Hindlimb muscle (tissue), 1 donor: ENCODE measurements at regions not wholly inside any gene's neighbourhood (a gene's known extent, or its start where the extent isn't known, plus 50 kb on each side); places are given as distances from the start of the nearest gene placed in this dataset.
"Not testable (repeated sequence)": the region's sequence is repeated elsewhere in the genome, so short reads cannot be mapped to it uniquely, and the experiment has no call there.

Source experiments
- DNase-seq: peaks from one replicate; pipeline ENCODE4 v3.0.0-alpha.2; 2013

DNA sequence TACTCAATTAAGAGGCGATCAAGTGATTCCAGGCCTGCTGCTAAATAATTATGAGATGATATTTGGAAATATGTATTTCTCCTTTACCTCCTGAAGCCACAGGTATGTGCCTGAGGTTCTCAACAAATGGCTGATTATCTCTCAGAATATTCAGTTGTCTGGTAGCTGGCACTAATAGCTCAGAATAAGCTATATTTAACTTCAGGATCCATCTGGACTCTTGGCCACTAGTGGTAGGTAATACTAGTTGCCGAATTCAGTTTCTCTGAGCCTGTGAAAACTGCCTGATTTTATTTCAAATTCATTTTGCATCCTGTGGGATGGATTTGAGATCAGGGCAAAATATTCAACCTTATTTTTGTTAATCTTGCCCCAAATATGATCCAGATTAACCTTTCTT is 499.0 kb downstream of the DIPK2A start:
- DNase-seq = no peak

DNA sequence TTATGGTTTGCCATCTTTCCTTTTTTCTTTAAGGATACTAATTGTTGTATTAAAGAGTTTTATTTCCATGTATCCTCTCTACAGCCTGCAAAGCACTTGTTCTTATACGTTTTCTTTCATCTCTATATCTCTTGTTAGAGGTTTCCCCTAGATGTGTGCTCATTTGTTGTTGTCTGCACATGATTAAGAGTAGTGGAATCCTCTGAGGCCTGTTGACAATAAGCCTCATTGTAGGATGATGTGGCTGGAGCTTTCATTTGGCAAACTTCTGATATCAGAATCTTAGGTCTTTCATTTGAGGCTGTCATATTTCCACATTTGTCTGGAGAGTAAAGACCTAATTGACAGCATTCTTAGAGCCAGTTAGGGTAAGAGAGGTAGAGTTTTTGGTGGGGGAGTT is 506.0 kb downstream of the DIPK2A start:
- DNase-seq = no peak

DNA sequence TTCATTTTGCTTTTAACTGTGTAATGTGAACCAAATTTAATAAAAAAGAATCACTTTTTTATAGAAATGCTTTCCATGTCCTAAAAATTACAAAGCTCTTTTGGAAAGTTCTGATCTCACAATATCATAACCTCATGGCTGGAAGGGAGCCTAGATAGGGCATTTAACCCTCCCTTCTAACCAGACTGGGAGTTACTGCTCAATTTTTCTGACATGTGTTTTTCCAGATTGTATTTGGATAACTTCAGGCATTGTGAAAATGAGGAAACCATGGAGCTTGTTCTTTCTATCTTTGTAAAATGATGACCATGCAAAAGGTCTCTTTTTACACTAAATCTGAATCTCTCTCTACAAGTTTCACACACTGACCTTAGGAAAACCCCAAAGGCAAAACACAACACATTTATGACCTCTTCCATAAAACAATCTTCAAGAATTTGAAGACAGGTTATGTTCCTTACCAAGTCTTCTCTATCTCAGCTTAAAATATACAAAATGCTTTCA is 508.8 kb downstream of the DIPK2A start:
- no peak for DNase-seq

DNA sequence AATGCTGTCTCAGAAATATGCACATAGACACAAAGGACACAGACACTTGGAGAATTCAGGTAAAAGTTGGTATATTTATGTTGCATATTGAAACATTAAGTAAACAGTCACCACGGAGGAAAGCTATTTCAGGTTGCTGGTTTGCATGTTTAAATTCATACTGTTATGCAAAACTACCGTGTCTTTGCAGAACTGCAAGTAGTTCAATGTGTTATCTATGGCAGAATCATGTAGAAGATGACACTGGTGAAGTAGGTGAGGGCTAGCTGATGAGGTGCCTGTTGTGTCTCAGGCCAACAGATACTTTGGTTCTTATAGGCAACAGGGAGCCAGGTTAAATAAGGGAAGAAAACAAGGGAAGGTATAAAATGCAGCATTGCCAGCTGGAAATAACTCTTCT is 511.3 kb downstream of the DIPK2A start:
- no peak for DNase-seq

DNA sequence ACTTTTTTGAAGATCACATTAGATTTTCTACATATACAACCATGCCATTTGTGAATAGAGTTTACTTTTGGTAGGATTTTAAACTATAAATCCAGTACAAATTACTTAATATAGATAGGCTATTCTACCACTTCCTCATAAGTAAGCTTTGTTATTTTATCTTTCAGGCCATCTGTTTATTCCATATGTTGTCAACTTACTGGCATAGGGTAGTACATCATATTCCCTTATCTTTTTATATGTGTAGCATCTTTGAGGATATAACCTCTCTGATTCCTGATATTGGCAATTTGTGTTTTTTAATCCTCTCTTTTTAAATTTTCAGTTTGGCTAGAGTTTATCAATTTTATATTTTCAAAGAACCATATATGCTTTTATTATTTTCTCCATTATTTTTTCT is 515.4 kb downstream of the DIPK2A start:
- no peak for DNase-seq

DNA sequence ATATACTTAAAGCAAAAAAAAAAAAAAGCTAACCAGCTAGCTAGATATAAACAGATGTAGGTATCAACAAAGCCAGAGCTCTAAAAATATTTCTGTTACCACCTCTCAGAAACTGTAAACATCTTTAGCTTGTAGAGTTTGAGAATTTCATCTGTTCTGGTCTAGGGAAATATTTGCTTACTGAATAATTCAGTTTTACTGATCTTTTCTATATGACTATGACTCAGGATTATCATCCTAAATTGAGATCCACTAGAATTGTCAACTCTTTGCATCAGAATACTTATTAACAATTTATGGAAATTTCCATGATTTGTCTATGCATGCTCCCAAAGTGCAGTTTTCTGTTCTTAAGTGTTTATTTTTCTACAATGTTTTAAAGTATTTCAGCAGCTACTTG is 517.3 kb downstream of the DIPK2A start:
- DNase-seq = no peak

DNA sequence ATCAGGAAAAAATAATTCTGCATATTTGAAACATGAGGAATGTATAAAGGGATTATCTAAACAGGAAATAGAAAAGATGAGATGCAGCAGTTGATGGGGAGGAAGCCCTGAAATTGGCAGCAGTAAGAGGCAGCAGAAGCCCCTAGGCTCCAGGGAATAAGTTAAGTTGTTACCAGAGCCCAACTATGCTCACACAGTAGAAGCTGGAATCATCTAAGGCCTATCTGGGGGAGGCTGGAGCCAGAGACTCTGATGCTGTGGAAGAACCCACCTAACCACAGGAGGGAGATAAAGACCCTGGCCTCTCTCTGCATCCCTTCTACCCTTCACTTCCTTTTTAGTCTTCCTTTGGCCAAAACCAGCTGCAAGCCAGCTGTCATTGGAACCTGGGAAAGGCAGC is 519.7 kb downstream of the DIPK2A start:
- no peak for DNase-seq

DNA sequence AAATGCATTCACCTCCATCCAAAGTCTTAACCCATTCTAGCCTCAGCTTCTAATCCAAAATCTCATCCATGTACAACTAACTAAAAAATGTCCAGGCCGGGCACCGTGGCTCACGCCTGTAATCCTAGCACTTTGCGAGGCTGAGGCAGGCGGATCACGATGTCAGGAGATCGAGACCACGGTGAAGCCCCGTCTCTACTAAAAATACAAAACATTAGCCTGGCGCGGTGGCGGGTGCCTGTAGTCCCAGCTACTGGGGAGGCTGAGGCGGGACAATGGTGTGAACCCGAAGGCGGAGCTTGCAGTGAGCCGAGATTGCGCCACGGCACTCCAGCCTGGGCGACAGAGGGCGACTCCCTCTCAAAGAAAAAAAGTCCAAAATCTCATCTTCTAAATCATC is 523.0 kb downstream of the DIPK2A start:
- not testable (repeated sequence) for DNase-seq

DNA sequence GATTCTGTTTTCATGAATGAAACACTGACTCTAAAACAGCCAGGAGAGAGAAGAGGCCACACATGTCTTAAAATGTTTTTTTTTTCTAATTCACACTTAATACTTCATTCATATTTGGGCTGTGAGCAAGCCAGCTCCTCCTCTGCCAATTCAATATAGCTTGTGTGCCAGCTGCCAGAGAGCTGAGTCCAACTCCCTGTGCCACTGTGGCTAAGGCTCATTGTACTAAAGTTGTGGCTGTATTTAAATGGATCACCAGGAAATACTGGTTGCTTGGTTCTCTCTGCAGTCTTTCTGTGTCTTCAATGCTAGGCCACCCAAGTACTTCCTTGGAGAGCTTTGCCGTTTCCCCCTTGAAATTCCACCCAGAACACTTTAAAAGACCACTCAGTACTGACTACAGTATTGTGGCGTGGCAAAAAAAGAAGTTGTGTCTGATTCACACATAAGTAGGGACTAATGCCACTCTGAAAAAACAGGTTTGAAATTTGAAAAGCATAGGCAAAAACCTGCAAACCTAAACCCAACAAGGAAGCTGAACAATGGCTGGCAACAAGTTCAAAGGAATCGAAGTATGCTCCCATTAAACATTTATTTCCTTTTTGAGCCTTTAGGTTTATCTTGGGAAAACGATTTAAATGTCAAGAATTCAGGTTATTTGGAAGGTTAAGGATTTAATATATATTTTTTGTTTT is 524.7 kb downstream of the DIPK2A start:
- no peak for DNase-seq

DNA sequence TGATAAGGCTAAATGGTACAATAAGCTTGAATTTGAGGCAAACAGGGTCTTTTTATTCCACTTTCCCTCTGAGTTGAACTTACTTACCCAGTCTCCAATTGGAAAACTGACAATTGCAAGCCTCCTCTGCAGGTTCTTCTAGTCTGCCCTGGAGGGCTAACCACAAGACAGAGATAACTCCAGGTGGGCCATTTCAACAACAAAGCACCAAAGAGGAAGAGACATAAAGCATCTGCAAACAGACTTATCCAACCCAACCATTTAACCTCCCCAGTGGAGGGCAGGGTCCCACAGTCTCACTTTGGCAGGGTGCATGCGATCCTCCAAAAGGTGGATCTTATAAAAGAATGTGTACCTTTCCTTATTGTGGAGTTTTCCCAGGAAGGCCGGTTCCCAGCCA is 525.8 kb downstream of the DIPK2A start:
- no peak for DNase-seq

DNA sequence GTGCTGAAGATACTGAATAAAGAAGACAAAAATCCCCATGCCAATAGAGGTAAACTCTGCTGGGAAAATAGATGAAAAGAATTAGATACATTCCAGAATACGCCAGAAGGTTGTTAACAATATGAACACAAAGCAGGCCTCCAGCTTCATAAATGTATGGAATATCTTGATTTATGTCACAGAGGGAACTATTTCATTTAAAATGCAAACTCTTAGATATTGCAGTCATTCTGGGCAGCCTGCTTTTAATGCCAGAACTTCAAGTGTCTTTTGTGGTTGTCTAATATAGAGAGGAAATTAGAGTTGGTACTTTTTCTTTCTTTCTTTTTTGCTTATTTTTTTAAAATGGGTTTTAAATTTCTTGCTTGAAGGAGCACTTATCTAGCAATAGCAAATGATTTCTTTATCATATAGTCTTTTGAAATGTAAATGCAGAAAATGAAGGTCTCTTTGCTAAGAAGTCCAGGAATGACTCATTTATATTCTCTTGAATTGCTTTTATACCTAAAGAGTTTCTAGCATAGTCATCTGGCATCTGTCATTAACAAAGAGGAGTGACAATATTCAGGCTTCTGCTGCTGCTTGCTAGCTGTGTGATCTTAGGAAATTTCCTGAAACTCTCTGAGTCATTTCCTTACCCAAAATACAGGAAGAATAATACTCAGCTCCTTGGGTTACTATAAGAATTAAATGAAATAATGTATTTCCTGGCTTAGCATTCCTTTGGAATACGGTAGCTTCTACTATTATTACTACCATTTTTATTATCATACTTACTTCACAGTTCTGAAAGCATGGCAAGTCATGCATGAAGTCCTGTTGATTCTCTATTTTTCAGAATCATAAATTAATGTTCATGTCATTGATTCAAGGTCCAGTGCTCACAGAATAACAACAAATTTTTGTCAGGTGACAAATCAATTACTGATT is 527.6 kb downstream of the DIPK2A start:
- no peak for DNase-seq

DNA sequence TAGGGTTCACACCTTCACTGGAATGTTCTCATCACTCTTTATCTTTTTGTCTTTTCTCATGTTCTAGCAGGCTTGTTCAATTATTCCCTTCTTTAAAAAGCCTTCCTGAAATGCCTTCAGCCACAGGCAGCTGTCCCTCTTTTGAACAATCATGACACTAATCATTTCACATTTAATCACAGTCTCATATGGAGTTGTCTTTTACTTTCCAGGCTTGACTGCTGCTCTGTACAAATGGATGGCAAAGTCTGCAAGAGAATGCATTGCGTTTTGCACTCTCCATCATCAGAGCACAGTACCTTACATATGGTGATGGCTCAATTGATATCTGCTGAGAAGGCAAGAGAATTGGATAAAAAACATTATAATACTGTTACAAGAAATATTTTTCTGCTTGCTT is 529.8 kb downstream of the DIPK2A start:
- DNase-seq = no peak

DNA sequence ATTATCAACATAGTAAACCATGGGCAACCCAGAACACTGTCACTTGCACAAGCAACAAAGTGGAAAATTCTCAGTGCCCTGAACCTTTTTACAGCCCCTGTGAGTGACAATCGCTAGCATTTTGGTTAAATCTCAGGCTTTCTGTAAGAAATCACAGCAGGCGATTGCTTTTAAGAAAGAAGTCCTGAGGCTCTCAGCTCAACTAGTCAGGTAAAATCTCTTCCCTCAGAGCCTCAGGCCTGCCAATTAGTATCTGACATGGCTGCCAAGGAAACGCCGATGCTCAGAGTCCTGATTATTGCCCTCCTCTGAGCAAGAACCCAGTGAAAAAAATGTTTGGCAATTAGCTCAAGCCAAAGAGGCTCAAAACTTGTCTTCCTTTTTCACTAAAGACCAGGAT is 530.8 kb downstream of the DIPK2A start:
- DNase-seq = no peak

DNA sequence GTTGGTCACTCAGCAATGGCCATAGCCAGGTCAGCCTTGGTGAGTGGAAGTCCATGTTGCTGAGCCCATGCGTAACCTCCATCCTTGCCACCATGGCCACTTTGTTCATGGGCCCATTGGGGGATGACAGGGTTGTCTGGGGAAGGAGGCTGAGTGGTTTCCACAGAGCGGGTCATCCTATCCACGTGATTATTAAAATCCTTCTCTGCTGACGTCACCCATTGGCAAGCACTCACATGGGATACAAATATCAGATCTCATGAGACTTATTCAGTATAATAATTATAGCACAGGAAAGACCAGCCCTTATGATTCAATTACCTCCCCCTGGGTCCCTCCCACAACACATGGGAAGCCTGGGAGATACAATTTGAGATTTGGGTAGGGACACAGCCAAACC is 534.8 kb downstream of the DIPK2A start:
- DNase-seq = not testable (repeated sequence)

DNA sequence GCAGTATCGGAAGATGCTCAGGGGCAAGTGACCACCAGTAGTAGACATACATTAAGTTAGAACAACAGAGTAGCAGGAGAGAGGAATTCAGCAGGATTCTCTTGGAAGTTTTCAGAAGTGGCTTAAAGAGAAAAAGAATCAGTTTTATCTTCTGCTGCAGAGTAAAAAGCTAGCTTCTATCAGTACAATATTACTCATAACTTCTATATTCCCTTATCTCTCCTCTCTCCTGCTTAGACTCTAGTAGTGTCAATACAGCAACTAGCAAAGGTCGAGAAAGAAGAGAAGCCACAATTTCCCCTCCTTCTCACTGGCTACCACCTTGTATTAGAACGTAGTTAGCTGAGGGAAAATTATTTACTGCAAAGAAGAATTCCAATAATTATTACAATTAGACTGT is 539.7 kb downstream of the DIPK2A start:
- DNase-seq = no peak

DNA sequence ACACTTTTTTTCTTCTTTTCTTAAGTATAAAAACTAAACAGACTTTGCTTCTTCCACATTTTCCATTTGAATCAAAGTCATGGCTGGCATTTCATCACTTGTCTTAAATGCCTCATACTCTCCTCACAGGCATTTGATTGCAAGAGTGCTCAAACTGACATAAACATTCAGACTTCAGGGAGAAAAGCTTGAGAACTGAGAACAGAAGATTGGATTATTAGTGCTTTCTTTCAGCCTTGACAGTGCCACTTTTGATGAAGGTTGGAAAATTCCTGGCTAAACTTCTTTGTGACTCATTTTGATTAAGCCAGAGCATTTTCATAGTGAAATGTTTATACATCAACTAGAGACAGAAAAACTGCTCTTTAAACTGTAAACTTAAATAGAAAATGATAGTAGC is 544.4 kb downstream of the DIPK2A start:
- no peak for DNase-seq

DNA sequence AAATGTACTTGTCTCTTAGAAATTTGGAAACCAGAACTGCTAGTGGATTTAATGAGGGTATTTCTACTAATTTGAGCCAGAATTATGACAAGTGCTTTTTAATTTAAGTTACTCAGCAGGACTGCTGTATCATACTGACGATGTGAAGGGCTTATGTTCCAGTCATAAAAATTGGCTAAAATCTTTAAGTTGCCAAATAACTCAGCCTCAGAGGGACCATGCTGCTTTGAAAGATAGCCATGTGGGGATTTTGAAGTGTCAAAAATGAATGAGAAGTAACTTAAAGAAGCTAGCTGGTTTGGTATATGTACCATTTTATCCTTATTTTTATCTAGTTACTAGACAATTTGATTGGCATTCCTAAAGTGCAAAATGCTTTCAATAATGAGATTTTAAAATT is 545.0 kb downstream of the DIPK2A start:
- no peak for DNase-seq

DNA sequence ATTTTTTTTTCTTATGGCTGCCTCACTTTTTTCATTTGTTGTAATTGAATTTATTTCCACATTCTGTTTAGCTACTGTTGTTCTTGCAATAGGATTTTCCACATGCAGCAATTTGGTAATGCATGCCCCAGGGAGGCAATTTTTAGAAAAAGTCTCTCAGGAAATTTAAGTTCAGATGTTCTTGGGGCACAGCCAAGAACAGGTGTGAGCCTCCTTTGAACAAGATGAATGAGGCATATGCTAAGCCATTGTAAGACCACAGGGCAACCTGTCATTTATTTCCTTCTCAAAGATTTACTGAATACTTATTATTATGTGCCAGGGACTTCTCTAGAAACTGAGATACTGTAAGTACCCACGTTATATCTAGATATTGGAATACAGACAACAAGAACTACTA is 549.5 kb downstream of the DIPK2A start:
- no peak for DNase-seq

DNA sequence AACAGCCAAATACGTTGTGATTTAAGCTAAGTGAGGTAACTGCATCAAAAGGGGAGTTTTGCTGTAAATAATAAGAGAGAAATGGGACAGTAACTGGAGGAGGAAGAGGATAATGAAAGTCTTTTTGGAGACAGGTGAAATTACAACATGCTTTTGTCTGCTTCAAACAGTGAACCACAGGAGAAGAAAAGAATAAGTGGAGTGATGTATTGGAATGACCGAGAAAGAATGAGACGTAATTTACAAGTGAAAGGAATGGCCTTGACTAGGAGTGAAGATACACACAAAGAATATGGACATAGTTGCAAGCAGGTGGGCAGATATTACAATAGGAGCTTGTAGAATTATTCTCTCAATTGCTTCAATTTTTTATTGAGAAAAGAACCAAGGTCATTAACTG is 550.8 kb downstream of the DIPK2A start:
- DNase-seq = no peak

DNA sequence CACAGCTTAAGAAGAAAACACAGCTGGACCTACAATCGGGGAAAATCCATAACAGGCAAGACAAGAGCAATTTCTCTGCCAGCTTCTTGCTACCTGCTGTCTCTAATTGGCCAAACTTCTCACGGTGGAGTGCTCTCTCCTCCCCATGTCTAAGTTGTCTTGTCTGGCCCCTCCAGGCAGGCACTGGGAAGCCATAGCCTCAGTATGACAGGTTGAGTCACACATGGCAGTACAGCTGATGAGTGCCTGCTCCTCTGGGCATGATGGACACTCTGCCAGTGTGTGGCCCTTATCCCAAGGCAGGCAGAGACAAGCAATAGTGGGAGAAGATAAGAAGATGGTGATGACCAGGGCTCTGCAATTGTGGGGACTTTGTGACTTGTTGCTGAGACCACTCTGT is 551.8 kb downstream of the DIPK2A start:
- DNase-seq = no peak

DNA sequence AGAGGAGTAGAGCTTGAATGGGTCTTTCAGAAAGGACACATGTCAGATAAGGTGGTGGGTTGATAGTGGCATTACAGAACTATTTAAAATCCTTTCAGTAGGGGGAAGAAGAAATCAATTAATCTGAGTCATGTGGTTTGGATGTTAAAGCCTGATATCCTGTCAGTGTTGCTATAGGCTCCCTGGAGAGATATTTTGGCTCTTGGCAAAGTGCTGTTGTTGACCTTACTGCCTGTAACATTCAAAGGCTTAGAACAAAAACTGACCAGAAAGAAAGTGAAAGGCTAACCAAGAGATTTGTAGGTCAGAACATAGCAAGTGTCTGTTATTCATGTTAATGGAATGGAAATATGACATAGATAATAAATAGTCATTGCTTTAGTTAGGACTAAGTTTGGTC is 552.9 kb downstream of the DIPK2A start:
- DNase-seq = no peak

DNA sequence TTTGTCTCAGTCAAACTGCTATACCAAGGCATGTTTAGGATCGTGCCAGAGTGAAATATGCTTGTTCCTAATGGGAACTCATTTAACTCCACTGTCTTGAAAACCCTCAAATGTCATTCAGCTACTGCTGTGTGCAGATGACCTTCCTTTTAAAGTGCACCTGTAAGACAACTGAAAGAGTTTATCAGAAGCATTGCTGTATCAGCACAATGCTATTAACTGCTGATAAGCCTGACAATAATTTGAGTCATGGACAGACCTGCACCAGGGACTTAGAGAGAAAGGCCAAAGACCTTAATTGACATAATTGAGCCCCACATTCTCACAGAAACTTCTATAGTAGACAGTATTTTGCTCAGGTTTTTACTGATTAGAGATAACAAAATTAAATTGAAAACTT is 557.9 kb downstream of the DIPK2A start:
- no peak for DNase-seq

DNA sequence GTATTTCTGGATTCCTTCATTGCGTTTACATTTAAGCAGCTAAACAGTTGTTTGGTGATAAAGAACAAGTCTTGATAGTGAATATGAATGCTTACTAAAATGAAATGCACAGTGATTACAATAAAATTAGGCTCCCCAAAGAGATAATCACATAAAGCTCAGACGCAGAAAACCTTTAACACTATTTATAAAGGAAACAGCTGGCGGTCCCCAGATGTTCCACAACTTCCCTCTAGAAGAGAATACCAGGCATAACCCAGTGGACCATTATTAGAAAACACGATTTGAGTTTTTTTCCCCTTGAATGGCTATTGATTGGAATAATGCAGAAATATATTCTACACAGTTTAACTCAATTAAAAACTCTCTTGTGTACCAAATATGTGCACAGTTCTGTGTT is 573.2 kb downstream of the DIPK2A start:
- no peak for DNase-seq

DNA sequence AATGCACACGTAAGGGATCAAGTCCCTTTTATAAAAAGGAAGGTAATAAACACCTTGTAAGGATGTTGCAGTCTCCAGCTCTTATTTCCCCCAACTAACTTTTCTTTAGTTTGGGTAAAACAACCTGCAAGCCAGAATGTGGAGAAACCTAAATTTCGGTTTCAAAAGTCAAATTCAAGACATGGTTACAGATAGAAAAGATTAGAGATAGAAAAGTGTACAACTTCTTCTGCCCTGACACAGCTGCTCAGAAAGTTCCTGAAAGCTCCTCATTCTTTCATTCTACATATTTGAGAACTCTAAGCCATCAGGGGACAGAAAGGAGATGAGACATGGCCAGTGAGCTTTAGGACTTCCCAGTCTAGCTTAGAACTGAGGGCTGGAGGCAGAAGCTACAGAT is 574.9 kb downstream of the DIPK2A start:
- DNase-seq = no peak
